Kidney (tissue), 13 donors: ENCODE measurements at regions not wholly inside any gene's neighbourhood (a gene's known extent, or its start where the extent isn't known, plus 50 kb on each side); places are given as distances from the start of the nearest gene placed in this dataset.
A peak's percentile ranks its signal among the peaks of the same experiment; 100 is the strongest.

Experiments
- DNase-seq, 5 donors: peaks; one replicate each; pipeline ENCODE4 v3.0.0-alpha.2; 2013 to 2020
- FAIRE-seq: peaks from 2 replicates; lab custom pipeline; 2012; peaks lifted over from hg19 to GRCh38; lab: Jason Lieb, UNC
- H3K27ac ChIP-seq, 2 donors: one replicate each; pipeline ENCODE4 v1.7.0; 2013; ENCODE audit warnings: low read depth in 2 of 2, low read length in 2 of 2, inconsistent platforms in 1 of 2
- H3K27me3 ChIP-seq: one replicate; pipeline ENCODE4 v1.7.1; 2013; ENCODE audit warnings: low read length, inconsistent platforms; ENCODE audit not compliant: control insufficient read depth, insufficient read depth
- H3K36me3 ChIP-seq, 3 donors: one replicate each; pipeline versions ENCODE4 v1.7.0 to v1.7.1; 2013; ENCODE audit warnings: low read length in 3 of 3, control low read depth in 1 of 3, inconsistent platforms in 1 of 3; ENCODE audit not compliant: insufficient read depth in 3 of 3, control insufficient read depth in 2 of 3
- H3K4me1 ChIP-seq, 3 donors: one replicate each; pipeline versions ENCODE4 v1.7.0 to v1.7.1; 2013; ENCODE audit warnings: low read length in 3 of 3, inconsistent platforms in 1 of 3, low read depth in 1 of 3; ENCODE audit not compliant: control insufficient read depth in 2 of 3, insufficient read depth in 2 of 3
- H3K4me3 ChIP-seq, 3 donors: one replicate each; pipeline versions ENCODE4 v1.7.0 to v1.8.1; 2013; ENCODE audit warnings: low read length in 3 of 3, control low read depth in 1 of 3, inconsistent platforms in 1 of 3
- H3K9ac ChIP-seq, 3 donors: one replicate each; pipeline versions ENCODE4 v1.7.0 to v1.7.1; 2013; ENCODE audit warnings: low read length in 3 of 3, control low read depth in 1 of 3, inconsistent platforms in 1 of 3
- H3K9me3 ChIP-seq, 3 donors: one replicate each; pipeline versions ENCODE4 v1.7.0 to v1.7.1; 2013; ENCODE audit warnings: low read length in 3 of 3, control low read depth in 1 of 3, inconsistent platforms in 1 of 3; ENCODE audit not compliant: control insufficient read depth in 2 of 3, insufficient read depth in 1 of 3
- CTCF ChIP-seq: IDR thresholded peaks from 3 replicates; pipeline ENCODE4 v1.5.1; 2012; ENCODE audit warnings: mild to moderate bottlenecking, moderate library complexity, borderline replicate concordance; ENCODE audit not compliant: insufficient read depth; ENCODE audit errors: extremely low read depth
- intact Hi-C: fragments of 100-400 bp; cut with DNase I; formaldehyde crosslinking; loops from one replicate; pipeline ENCODE4 v1.11.1; 2022
- donor health status: control.
- donor health status: control.
- donor health status: control.
- donor health status: control.
- donor health status: control.
- donor health status: DM: yes; HTN: yes; CAD: no.
- donor health status: Normal renal cell carcinoma (clear cell type).

- H3K27ac ChIP-seq, result no peak overlapping the region
- H3K9ac ChIP-seq, result no peak overlapping the region
- FAIRE-seq (no peak), DNase-seq (no peak)
- no peaks in the 10 kb centered on the region for H3K36me3 ChIP-seq
- H3K4me1 ChIP-seq, result no peaks in the 10 kb centered on the region
- H3K4me3 ChIP-seq, result no peak overlapping the region
- TF ChIP-seq CTCF, result no peak
- intact Hi-C loops, result no loop called here
- peaks cover 0 to 2% (median 0%) of the 10 kb centered on the region in 3 donors for H3K9me3 ChIP-seq
- no peaks in the 10 kb centered on the region for H3K27me3 ChIP-seq
These were observed 122.2 kb upstream of the GC start for GRCh38 chr4:71906096-71906495.

GRCh38 chr4:71907071-71907470 lies 123.2 kb upstream of the GC start:
- H3K9ac ChIP-seq, result no peak overlapping the region
- no peaks in the 10 kb centered on the region for H3K27me3 ChIP-seq
- no peak for TF ChIP-seq CTCF
- no peak overlapping the region for H3K27ac ChIP-seq
- no peak for FAIRE-seq
- no peak overlapping the region for H3K4me3 ChIP-seq
- peak in 4 of 5 donors; percentile 21 to 62 (median 51) for DNase-seq
- H3K36me3 ChIP-seq, result no peaks in the 10 kb centered on the region
- no peaks in the 10 kb centered on the region for H3K4me1 ChIP-seq
- intact Hi-C loops, result no loop called here
- H3K9me3 ChIP-seq, result peaks cover 0 to 2% (median 0%) of the 10 kb centered on the region in 3 donors

GRCh38 chr4:71907782-71908181 lies 123.9 kb upstream of the GC start:
- Histone ChIP-seq H3K9me3 (peaks cover 0 to 2% (median 0%) of the 10 kb centered on the region in 3 donors), H3K9ac (no peak overlapping the region), H3K27ac (no peak overlapping the region), H3K27me3 (no peaks in the 10 kb centered on the region), H3K4me3 (no peak overlapping the region), H3K36me3 (no peaks in the 10 kb centered on the region), H3K4me1 (no peaks in the 10 kb centered on the region)
- no peak for TF ChIP-seq CTCF
- FAIRE-seq (no peak), DNase-seq (no peak)
- intact Hi-C loops, result no loop called here

GRCh38 chr4:71913275-71913674 lies 118.5 kb upstream of the NPFFR2 start:
- no peaks in the 10 kb centered on the region for H3K4me1 ChIP-seq
- intact Hi-C loops, result no loop called here
- FAIRE-seq, result no peak
- no peaks in the 10 kb centered on the region for H3K36me3 ChIP-seq
- no peaks in the 10 kb centered on the region for H3K27me3 ChIP-seq
- H3K27ac ChIP-seq, result no peak overlapping the region
- no peaks in the 10 kb centered on the region for H3K9me3 ChIP-seq
- H3K4me3 ChIP-seq, result no peak overlapping the region
- TF ChIP-seq CTCF, result no peak
- no peak overlapping the region for H3K9ac ChIP-seq
- no peak for DNase-seq
